Neuron (in vitro differentiated cells): ENCODE measurements at regions not wholly inside any gene's neighbourhood (a gene's known extent, or its start where the extent isn't known, plus 50 kb on each side); places are given as distances from the start of the nearest gene placed in this dataset.

Experiments
- H2AFZ ChIP-seq: one replicate; pipeline ENCODE4 v1.6.1; 2013; ENCODE audit warnings: low read depth, mild to moderate bottlenecking, inconsistent platforms, low read length, moderate library complexity
- H3K27me3 ChIP-seq: one replicate; pipeline ENCODE4 v1.6.1; 2013; ENCODE audit warnings: low read length; ENCODE audit not compliant: insufficient read depth
- H3K36me3 ChIP-seq: one replicate; pipeline ENCODE4 v1.6.1; 2013; ENCODE audit warnings: low read length; ENCODE audit not compliant: insufficient read depth
- H3K4me1 ChIP-seq: one replicate; pipeline ENCODE4 v1.6.1; 2013; ENCODE audit warnings: low read length; ENCODE audit not compliant: insufficient read depth
- H3K4me3 ChIP-seq: 2 replicates; pipeline ENCODE4 v1.5.1; 2013; ENCODE audit warnings: mild to moderate bottlenecking, low read length, moderate library complexity
- H3K9me3 ChIP-seq: one replicate; pipeline ENCODE4 v1.6.1; 2013; ENCODE audit warnings: low read length

DNA sequence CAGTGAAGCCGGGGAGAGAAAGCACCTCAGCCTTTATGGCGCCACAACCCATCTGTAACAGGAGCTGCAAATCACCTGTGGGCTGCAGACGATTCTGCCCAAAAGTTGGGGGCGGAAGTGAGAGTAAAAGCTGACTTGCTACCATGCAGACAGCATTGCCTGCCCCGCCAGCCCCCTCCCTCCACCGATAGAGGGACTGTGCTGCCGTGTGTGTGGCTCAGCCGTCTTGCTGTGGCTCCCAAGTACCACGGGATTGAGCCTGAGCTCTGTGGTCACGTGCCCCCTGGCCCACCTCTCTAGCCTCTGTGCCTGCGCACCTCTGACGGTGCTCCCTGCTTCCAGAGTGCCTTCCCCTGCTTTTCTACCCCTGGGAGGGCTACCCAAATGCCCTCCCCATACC is 79.6 kb downstream of the GLI2 start:
- no peaks in the 10 kb centered on the region for H3K27me3 ChIP-seq

DNA sequence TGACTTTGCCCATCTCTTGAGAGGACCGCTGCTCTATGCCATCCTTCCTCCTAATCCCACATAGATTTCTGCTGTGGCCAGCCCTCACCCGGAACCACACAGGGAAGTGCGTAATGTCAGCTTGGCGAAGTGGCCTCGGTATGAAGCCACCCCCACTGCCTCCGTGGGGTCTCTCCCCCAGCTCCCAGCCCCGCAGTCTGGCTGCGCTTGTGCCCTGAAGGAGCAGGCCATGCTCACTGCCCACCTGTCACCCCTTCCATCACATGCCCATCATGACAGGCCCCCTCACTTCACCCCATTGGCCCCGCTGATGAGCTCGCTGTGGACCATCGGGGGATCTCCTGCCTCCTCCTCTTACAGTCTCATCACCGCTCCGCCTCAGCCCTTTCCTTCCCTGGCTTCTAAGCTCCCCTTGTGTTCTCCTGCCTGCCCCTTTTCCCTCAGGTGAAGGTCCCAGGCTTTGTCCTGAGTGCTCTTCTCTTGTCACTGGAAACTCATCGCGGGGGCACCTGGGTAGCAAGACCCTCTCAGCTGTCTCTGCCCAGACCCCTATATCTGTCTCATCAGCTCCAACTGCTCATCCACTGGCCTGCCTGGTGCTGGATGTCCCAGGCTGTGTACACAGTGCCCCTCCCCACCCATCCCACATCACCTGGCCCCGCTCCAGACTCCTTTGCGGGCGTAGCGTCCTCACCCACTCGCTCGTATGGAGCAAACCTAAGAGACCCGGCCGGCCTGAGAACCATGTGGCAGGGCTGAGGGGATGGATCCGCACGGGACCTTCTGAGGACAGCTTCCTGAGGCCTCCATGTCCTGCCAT is 81.7 kb downstream of the GLI2 start:
- no peak overlapping the region for H2AFZ ChIP-seq
- H3K4me1 ChIP-seq: peaks cover 2% of the 10 kb centered on the region
- H3K27me3 ChIP-seq: no peaks in the 10 kb centered on the region
- no peak overlapping the region for H3K4me3 ChIP-seq
- no peaks in the 10 kb centered on the region for H3K9me3 ChIP-seq
- peaks cover 33% of the 10 kb centered on the region for H3K36me3 ChIP-seq

More for the DNA sequence above, 79.6 kb downstream of the GLI2 start:
- Histone ChIP-seq H3K9me3 (no peaks in the 10 kb centered on the region), H3K4me3 (no peak overlapping the region), H3K36me3 (peaks cover 50% of the 10 kb centered on the region), H3K4me1 (peaks cover 2% of the 10 kb centered on the region), H2AFZ (no peak overlapping the region)

DNA sequence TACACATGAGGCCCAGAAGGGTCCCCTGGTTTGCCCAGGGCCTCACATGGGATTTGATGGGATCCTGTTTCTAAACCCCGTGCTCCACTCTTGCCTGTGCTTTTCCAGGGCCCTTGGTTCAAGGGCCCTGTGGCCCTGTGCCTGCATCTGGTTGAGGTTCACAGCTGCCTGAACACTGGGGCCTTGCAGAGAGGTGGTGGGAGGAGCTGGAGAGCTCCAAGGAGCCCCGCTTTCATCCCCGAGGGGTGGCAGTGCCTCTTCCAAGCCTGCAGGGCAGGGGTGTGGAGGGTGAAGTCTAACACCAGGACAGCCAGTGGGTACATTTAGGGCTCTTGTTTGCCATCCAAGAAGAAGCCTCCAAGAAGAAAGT is 82.3 kb downstream of the GLI2 start:
- Histone ChIP-seq H3K4me3 (no peak overlapping the region), H3K36me3 (peaks cover 27% of the 10 kb centered on the region), H2AFZ (no peak overlapping the region), H3K4me1 (peaks cover 2% of the 10 kb centered on the region), H3K9me3 (no peaks in the 10 kb centered on the region), H3K27me3 (no peaks in the 10 kb centered on the region)

DNA sequence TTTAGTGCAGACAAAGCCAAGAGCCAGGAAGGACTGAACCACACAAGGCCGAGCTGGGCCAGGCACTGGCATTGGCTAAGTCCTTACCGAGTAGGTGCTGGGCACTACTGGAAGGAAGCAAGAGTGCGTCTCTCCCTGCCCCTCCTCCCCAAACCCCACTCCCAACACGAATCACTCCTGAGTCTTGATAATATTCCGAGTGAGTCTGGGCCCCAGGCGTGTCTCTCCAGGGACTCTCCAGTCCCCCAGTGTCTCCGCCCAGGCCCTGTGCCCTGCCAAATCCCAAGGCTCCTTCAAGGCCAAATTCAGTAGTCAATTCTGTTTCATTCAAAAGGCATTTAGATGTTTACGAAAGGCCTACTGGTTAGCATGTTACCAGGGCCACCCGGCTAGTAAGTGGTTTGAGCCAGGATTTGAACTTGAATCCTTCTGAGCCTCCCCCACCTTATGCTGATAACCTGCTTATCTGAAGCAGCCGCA is 82.8 kb downstream of the GLI2 start:
- H3K27me3 ChIP-seq: no peaks in the 10 kb centered on the region
- H3K36me3 ChIP-seq: peaks cover 22% of the 10 kb centered on the region
- H3K9me3 ChIP-seq: no peaks in the 10 kb centered on the region
- H2AFZ ChIP-seq: no peak overlapping the region
- H3K4me3 ChIP-seq: no peak overlapping the region
- peaks cover 2% of the 10 kb centered on the region for H3K4me1 ChIP-seq

DNA sequence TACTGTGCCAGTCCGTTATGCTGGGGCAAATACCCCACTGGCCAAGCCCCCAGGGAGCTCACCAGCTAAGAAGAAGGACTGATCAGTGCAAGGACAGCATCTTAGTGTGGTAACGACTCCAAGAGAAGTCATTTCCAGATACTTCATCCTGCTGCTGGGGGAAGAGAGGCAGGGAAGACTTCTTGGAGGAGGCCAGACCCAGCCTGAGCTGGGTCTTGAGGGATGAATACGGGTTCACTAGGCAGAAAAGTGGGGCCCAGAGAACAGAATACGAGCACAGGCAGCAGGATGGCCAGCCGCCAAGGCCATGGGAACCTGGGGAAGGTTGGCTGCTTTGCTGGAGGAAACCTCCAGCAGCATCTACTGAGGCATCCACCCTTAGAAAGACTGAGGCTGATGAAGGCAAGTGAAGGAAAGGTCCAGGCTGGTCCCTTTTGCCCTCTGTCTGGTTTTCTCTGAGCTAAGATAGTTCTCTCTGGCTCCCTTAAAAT is 84.1 kb downstream of the GLI2 start:
- H3K4me3 ChIP-seq: no peak overlapping the region

DNA sequence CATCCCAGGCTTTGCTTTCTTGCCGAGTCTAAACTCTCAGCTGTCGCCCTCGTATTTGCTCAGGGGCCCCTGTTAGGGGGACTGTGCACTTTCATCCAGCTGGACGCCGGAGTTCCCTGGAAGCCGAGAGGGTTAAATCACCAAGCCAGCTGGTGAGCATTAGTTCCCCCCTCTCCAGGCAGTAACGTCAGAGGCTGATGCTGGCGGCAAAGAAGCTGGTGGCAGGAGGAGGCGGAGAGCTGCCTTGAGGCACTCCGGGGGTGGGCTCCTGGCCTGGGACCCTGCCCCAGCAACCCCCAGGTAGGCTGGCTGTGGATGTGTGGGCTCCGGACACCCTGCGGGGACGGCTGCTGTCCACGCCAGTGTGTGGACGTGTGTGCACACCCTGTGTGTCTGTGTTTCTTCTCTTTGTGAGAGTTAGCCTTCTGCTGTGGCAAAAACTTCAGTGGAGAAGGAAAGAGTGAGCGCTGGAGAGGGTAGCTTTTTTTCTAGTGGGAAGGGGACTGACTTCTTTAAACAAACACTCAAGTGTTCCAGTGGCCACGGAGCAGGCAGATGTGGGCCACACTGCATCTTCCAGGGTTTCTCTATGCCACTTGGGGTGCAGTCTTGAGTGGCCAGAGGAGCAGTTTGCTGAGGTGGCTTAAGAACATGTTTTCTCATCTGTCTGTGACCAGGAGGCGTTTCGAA is 84.7 kb downstream of the GLI2 start:
- Histone ChIP-seq H3K4me3 (no peak overlapping the region), H3K27me3 (no peaks in the 10 kb centered on the region), H3K36me3 (peaks cover 14% of the 10 kb centered on the region), H3K9me3 (no peaks in the 10 kb centered on the region), H3K4me1 (peaks cover 5% of the 10 kb centered on the region), H2AFZ (no peak overlapping the region)

More for the DNA sequence above, 84.1 kb downstream of the GLI2 start:
- Histone ChIP-seq H3K27me3 (no peaks in the 10 kb centered on the region), H3K36me3 (peaks cover 17% of the 10 kb centered on the region), H3K9me3 (no peaks in the 10 kb centered on the region), H3K4me1 (peaks cover 2% of the 10 kb centered on the region), H2AFZ (no peak overlapping the region)

DNA sequence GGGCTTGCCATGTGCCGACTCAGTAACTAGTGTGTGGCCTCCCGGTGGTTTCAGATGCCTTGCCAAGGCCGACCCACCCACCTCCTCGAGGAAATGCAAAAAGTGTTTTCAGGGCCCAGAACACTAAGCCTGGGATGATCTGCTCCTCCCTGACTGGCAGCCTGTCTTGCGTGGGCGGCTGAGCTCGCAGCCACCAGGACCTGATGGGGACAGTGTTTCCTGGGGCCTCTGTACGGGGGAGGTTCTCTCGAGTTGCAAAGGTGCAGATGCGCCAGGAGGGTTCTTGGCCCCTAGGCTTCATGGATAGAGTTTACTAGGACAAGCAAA is 85.2 kb downstream of the GLI2 start:
- Histone ChIP-seq H3K27me3 (no peaks in the 10 kb centered on the region), H3K9me3 (no peaks in the 10 kb centered on the region), H2AFZ (no peak overlapping the region), H3K36me3 (peaks cover 17% of the 10 kb centered on the region), H3K4me3 (no peak overlapping the region), H3K4me1 (peaks cover 7% of the 10 kb centered on the region)

DNA sequence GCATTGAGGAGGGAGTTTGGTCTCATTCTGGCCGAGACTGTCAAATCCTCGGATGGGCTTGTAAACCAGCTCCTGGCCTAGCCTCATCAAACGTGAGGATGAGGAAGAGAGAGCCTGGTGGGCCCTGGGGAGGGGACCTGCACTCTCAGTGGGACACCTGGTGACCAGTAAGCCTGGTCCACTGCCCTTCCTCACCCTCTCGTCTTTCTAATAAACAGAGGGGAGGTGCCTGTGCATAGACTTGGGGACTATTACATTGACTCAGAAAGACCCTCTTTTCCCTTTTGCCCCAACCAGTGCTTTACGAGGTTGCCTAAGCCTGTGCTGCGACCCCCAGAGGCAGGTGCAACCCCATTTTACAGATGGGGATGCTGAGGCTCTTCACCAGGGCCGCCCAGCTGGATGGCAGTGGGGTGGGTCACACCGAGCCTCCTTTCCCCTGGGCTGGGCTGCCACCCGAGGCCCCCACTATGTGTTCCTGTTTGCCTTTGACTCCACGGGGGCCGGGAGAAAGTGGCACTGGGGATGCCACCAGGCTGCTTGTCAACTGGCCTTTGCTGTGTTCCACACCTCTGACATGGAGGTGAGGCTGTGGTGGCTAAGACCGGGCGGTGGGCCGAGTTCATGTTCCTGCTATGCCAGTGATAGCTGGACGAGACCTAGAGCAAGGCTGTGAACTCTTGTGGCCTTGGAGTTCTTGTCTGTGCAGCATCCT is 85.9 kb downstream of the GLI2 start:
- Histone ChIP-seq H3K36me3 (peaks cover 17% of the 10 kb centered on the region), H3K27me3 (no peaks in the 10 kb centered on the region), H3K4me3 (no peak overlapping the region), H2AFZ (no peak overlapping the region), H3K9me3 (no peaks in the 10 kb centered on the region), H3K4me1 (peaks cover 7% of the 10 kb centered on the region)

DNA sequence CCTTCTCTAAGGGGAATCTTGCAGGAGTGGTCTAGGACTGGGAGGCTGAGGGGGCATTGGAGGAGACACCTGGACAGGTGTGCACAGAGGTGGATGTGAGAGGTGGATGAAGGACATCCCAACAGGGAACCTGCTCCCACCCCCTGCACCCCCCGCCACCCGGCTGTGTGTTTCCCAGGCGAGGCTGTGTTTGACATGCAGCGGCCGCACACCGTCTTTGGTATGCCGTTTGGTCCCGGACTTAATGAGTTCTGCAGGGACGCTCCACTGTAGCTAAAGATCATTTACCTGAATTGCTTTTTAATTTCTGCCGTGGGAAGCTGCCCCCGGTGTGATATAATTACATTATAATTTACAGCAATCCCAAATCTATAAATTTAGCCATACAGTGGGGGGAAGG is 87.3 kb downstream of the GLI2 start:
- H3K4me3 ChIP-seq: no peak overlapping the region
- H3K9me3 ChIP-seq: no peaks in the 10 kb centered on the region
- H2AFZ ChIP-seq: no peak overlapping the region
- no peaks in the 10 kb centered on the region for H3K27me3 ChIP-seq
- peaks cover 7% of the 10 kb centered on the region for H3K4me1 ChIP-seq
- H3K36me3 ChIP-seq: peaks cover 15% of the 10 kb centered on the region

DNA sequence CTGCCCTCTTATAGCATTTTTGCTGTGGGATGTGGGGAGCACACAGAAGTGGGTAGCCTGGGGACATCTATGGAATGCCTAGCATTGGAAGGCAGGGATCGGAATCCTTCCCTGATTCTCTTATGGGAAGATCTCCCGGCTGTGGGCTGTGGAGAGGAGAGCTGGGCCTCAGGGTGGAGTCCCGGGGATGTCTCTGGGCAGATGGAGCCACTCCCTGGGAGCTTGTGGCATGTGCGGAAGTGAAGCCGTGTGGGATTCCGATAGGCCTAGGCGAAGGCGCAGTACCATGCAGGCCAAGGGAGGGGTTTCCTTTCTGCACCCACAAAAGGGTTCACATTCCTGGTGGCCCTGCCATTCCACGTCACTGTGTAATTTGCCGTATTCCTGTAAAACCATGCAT is 87.9 kb downstream of the GLI2 start:
- peaks cover 7% of the 10 kb centered on the region for H3K4me1 ChIP-seq
- no peaks in the 10 kb centered on the region for H3K9me3 ChIP-seq
- H2AFZ ChIP-seq: no peak overlapping the region
- no peaks in the 10 kb centered on the region for H3K27me3 ChIP-seq
- no peak overlapping the region for H3K4me3 ChIP-seq
- peaks cover 14% of the 10 kb centered on the region for H3K36me3 ChIP-seq

DNA sequence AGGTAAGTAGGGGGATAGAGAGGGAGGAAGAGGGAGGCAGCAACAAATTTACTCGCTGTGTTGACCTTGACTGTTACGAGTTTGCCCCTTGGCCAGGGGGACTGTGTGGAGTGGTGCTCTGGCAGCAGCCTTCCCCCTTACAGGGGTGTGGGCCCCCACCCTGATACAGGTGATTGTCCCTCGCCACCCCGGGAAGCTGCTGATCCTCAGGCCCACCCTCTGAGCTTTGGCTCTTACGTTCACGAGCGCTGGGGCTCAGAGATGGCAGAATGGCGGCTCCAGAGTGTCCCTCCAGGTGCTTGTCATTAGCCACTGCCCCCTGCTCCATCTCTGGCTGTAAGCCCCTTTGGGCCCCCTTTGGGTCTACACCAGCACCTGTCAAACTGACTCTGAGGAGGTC is 88.6 kb downstream of the GLI2 start:
- H3K4me3 ChIP-seq: no peak overlapping the region
- no peaks in the 10 kb centered on the region for H3K9me3 ChIP-seq
- H3K27me3 ChIP-seq: no peaks in the 10 kb centered on the region

DNA sequence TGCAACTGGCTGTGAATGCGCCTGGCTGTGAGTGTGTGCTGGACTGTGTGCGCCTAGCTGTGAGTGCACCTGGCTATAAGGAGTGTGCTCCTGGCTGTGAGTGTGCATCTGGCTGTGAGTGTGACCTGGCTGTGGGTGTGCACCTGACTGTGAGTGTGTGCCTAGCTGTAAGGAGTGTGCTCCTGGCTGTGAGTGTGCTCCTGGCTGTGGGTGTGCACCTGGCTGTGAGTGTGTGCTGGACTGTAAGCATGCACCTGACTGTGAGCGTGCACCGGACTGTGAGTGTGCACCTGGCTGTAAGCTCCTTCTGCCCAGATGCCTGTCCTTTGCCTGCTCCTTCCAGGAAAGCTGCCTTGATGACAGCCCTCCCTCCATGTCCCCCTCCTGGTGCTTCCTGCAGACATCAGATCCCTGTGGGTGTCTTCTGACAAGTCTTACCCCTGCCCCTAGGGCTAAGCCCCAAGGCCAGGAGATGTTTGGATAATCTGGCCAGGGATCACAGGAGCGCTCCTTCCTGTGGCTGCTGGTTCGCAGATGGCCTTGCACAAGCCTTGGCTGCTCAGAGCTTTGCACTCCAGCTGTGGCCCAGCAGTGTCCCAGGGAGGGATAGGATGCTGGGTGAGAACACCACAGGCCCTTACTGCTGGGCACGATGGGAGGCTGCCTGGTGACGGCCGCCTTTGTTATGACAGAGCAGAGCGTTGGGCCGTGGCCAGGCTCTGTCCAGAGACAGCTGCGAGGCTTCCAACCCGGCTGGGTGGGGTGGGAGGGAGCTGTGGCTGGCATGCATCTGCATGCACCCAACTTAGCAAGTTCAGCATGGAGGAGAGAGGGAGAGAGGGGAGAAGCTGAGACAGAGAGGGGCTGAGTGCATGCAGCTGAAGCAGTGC is 89.9 kb downstream of the GLI2 start:
- no peaks in the 10 kb centered on the region for H3K27me3 ChIP-seq
- H3K4me3 ChIP-seq: no peak overlapping the region
- H3K36me3 ChIP-seq: peaks cover 14% of the 10 kb centered on the region
- H3K9me3 ChIP-seq: no peaks in the 10 kb centered on the region
- H2AFZ ChIP-seq: no peak overlapping the region
- peaks cover 11% of the 10 kb centered on the region for H3K4me1 ChIP-seq

More for the DNA sequence above, 88.6 kb downstream of the GLI2 start:
- peaks cover 7% of the 10 kb centered on the region for H3K4me1 ChIP-seq
- H2AFZ ChIP-seq: no peak overlapping the region
- H3K36me3 ChIP-seq: peaks cover 14% of the 10 kb centered on the region
